Stomach (tissue), 8 donors: ENCODE measurements at regions not wholly inside any gene's neighbourhood (a gene's known extent, or its start where the extent isn't known, plus 50 kb on each side); places are given as distances from the start of the nearest gene placed in this dataset.

Source experiments
- DNase-seq, 2 donors: peaks; one replicate each; pipeline versions ENCODE4 v3.0.0 to v3.0.0-alpha.2; 2013 to 2019
- H3K27ac ChIP-seq, 5 donors: fragments of 200-600 bp in 4 of 5; sonication (generic) in 4 of 5; one replicate each; pipeline ENCODE4 v1.5.1; 2013 to 2019; ENCODE audit warnings: mild to moderate bottlenecking in 1 of 5, moderate library complexity in 1 of 5
- H3K27me3 ChIP-seq, 3 donors: fragments of 200-600 bp; sonication (generic); one replicate each; pipeline ENCODE4 v1.5.1; 2017 to 2019; ENCODE audit warnings: mixed run types in 1 of 3
- H3K36me3 ChIP-seq, 4 donors: fragments of 200-600 bp; sonication (generic); 1 replicate in 3 of 4; 2 replicates in 1 of 4; pipeline ENCODE4 v1.5.1; 2016 to 2019
- H3K4me1 ChIP-seq, 4 donors: fragments of 200-600 bp; sonication (generic); one replicate each; pipeline ENCODE4 v1.5.1; 2016 to 2019
- H3K4me3 ChIP-seq, 4 donors: fragments of 200-600 bp; sonication (generic) in 3 of 4; one replicate each; pipeline ENCODE4 v1.5.1; 2016 to 2019; ENCODE audit warnings: mild to moderate bottlenecking in 1 of 4
- H3K9me3 ChIP-seq, 4 donors: fragments of 200-600 bp; sonication (generic); one replicate each; pipeline ENCODE4 v1.5.1; 2016 to 2019
- EP300 ChIP-seq: sonication (generic); formaldehyde crosslinking; IDR thresholded peaks from one replicate; pipeline ENCODE4 v1.6.1; 2017; ENCODE audit warnings: antibody characterized with exemption
- POLR2A ChIP-seq, 4 donors: fragments of 450-650 bp; IDR thresholded peaks; one replicate each; pipeline ENCODE4 v1.6.1; 2016; ENCODE audit warnings: antibody characterized with exemption in 4 of 4, control low read depth in 2 of 4, mild to moderate bottlenecking in 1 of 4, moderate library complexity in 1 of 4
- POLR2AphosphoS5 ChIP-seq, 3 donors: sonication (generic); formaldehyde crosslinking; IDR thresholded peaks; one replicate each; pipeline ENCODE4 v1.6.1; 2016; ENCODE audit warnings: antibody characterized with exemption in 3 of 3
- WGBS, 5 donors: extraction: QIAGEN DNeasy Blood & Tissue Kit in 3 of 5; methylation state at CpG; one replicate each; pipeline versions ENCODE4 v1.1.5 to v1.1.7; 2013 to 2018; 5-methylcytosine and 5-hydroxymethylcytosine counted together
- intact Hi-C: fragments of 100-400 bp; cut with DNase I; formaldehyde crosslinking; loops from one replicate; pipeline ENCODE4 v1.15.1; 2023; ENCODE audit warnings: low total_unique reads
- small RNA-seq, 4 donors: library from RNA; depleted of rRNA; stranded (forward); fragments of <200 nt; gene quantifications; one replicate each; pipeline ENCODE3, GENCODE V24; 2016
- TF ChIP-seq, protein P1 (sequence below), 7 experiments: fragments of 450-650 bp in 4 of 7; fragments of 200-600 bp in 3 of 7; sonication (generic) in 3 of 7; IDR thresholded peaks; one replicate each; pipeline ENCODE4 v1.5.1; 2016 to 2019; ENCODE audit warnings: antibody characterized with exemption in 7 of 7, control low read depth in 2 of 7, mild to moderate bottlenecking in 1 of 7
- donor health status: healthy with polysubstance abuse.
- donor health status: Bipolar disorder and iron deficiency.
- donor health status: healthy.

DNA sequence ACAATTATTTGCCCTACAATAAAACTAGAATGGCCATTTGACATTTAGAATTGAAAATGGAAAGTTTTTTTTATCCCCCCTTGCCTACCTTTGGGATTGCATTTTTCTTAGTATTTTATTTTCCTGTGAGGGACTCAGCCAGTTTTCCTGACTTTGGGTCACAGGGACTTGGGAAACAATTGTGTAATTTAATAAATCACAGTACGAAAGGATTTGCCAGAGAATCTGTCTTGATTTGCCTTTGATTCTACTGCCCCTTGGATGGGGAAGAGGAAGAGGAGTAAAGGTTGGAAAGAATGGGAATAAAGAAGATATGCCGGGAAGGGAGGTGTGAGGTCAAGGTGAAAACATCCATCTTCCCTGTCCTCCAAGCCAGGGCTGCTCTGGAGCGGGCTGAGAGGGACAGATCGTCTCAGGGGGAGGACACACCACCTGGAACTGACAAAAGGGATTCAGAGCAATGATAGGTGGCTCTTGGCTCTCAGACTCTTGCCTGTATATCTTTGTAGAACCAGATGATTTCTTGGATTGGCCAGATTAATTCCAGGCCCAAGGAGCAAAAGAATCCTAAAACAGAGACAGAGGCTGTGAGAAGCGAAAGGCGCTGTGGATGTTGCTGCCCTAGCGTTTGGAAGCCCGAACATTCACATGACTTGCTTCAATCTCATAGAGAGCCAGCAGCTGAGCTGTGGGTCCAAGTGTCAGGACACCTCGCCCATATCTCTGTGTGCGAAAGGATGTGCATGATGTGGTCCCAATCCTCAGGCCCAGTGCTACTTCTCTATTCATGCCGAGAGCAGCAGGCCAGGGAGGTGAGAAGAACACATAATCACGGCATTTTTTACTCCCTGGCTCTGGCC, 50.3 kb upstream of the ZEB1 start:
- no peaks in the 10 kb centered on the region for H3K27me3 ChIP-seq
- H3K4me1 ChIP-seq = no peaks in the 10 kb centered on the region
- no peaks in the 10 kb centered on the region for H3K36me3 ChIP-seq
- H3K27ac ChIP-seq = peak overlapping the region in 1 of 5 donors; percentile 56
- intact Hi-C loops = no loop called here
- 76 to 85% (median 82%) methylated on average over 12 of the region's 12 CpGs for WGBS, 5 donors
- peaks cover 0 to 10% (median 0%) of the 10 kb centered on the region in 4 donors for H3K9me3 ChIP-seq
- TF ChIP-seq POLR2A (IDR thresholded peaks at IDR 0.05) (no peak), EP300 (no peak), POLR2AphosphoS5 (IDR thresholded peaks at IDR 0.05) (no peak)
- TF ChIP-seq, protein P1, sequence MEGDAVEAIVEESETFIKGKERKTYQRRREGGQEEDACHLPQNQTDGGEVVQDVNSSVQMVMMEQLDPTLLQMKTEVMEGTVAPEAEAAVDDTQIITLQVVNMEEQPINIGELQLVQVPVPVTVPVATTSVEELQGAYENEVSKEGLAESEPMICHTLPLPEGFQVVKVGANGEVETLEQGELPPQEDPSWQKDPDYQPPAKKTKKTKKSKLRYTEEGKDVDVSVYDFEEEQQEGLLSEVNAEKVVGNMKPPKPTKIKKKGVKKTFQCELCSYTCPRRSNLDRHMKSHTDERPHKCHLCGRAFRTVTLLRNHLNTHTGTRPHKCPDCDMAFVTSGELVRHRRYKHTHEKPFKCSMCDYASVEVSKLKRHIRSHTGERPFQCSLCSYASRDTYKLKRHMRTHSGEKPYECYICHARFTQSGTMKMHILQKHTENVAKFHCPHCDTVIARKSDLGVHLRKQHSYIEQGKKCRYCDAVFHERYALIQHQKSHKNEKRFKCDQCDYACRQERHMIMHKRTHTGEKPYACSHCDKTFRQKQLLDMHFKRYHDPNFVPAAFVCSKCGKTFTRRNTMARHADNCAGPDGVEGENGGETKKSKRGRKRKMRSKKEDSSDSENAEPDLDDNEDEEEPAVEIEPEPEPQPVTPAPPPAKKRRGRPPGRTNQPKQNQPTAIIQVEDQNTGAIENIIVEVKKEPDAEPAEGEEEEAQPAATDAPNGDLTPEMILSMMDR (IDR thresholded peaks at IDR 0.05) = no peak
- H3K4me3 ChIP-seq = no peak overlapping the region
- no peak for DNase-seq

Small RNA genes lying in the stretch of these regions (small RNA-seq; reads per million reads assigned to genes)
- gene RNA5SP309 = 0 reads per million in 4 donors
